K562 (cell line): ENCODE measurements at regions not wholly inside any gene's neighbourhood (a gene's known extent, or its start where the extent isn't known, plus 50 kb on each side); places are given as distances from the start of the nearest gene placed in this dataset.

Experiments
- PML ChIP-seq: IDR thresholded peaks from 2 replicates; pipeline ENCODE4 v1.6.1; 2012; ENCODE audit warnings: low read length, inconsistent platforms
- ZBTB17 ChIP-seq: fragments of 450-650 bp; formaldehyde crosslinking; IDR thresholded peaks from 2 replicates; pipeline ENCODE4 v1.4.0; 2020; ENCODE audit warnings: mild to moderate bottlenecking
- TF ChIP-seq, protein P1 (sequence below), 3 experiments: IDR thresholded peaks in 2 of 3; conservative IDR thresholded peaks in 1 of 3; 2 replicates each; pipeline ENCODE4 v1.5.1; 2011 to 2012; ENCODE audit warnings: low read length in 3 of 3, mild to moderate bottlenecking in 3 of 3, control low read depth in 2 of 3, improper control_type of control experiment in 1 of 3, inconsistent platforms in 1 of 3, low read depth in 1 of 3, mixed read lengths in 1 of 3, moderate library complexity in 1 of 3; ENCODE audit not compliant: insufficient read depth in 2 of 3
- TF ChIP-seq, protein P2 (sequence below): fragments of 250-450 bp; sonication (Bioruptor Pico); IDR thresholded peaks from 2 replicates; pipeline ENCODE4 v1.5.0; 2021; ENCODE audit warnings: mild to moderate bottlenecking, moderate library complexity

DNA sequence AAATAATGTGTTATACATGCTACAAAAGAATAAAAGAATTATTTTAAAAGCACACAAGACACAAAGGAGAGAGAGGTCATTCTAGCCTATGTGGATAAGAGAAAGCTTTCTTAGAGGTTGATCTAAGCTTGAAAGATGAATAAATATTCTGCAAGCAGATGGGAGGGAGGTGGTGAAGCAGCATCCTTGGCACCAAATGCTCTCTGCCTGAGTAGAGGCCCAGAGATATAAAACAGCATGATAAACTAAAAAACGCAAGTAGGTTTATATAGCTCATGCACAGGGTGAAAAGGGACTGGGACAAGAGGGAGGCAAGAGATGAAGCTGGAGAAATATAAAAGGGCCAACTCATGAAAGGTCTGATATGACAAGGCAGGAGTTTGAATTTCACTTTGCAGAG is 283.2 kb upstream of the POU5F2 start:
- TF ChIP-seq ZBTB17 (CRISPR knock-in tag) (no peak), PML (no peak)
- TF ChIP-seq, protein P1, sequence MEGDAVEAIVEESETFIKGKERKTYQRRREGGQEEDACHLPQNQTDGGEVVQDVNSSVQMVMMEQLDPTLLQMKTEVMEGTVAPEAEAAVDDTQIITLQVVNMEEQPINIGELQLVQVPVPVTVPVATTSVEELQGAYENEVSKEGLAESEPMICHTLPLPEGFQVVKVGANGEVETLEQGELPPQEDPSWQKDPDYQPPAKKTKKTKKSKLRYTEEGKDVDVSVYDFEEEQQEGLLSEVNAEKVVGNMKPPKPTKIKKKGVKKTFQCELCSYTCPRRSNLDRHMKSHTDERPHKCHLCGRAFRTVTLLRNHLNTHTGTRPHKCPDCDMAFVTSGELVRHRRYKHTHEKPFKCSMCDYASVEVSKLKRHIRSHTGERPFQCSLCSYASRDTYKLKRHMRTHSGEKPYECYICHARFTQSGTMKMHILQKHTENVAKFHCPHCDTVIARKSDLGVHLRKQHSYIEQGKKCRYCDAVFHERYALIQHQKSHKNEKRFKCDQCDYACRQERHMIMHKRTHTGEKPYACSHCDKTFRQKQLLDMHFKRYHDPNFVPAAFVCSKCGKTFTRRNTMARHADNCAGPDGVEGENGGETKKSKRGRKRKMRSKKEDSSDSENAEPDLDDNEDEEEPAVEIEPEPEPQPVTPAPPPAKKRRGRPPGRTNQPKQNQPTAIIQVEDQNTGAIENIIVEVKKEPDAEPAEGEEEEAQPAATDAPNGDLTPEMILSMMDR (IDR thresholded peaks at IDR 0.05 in 2 of 3, conservative IDR thresholded peaks at IDR 0.05 in 1 of 3; ENCODE audit: insufficient read depth in 2 of 3, low read depth in 1 of 3, low read length in 3 of 3) = no peak
- TF ChIP-seq, protein P2, sequence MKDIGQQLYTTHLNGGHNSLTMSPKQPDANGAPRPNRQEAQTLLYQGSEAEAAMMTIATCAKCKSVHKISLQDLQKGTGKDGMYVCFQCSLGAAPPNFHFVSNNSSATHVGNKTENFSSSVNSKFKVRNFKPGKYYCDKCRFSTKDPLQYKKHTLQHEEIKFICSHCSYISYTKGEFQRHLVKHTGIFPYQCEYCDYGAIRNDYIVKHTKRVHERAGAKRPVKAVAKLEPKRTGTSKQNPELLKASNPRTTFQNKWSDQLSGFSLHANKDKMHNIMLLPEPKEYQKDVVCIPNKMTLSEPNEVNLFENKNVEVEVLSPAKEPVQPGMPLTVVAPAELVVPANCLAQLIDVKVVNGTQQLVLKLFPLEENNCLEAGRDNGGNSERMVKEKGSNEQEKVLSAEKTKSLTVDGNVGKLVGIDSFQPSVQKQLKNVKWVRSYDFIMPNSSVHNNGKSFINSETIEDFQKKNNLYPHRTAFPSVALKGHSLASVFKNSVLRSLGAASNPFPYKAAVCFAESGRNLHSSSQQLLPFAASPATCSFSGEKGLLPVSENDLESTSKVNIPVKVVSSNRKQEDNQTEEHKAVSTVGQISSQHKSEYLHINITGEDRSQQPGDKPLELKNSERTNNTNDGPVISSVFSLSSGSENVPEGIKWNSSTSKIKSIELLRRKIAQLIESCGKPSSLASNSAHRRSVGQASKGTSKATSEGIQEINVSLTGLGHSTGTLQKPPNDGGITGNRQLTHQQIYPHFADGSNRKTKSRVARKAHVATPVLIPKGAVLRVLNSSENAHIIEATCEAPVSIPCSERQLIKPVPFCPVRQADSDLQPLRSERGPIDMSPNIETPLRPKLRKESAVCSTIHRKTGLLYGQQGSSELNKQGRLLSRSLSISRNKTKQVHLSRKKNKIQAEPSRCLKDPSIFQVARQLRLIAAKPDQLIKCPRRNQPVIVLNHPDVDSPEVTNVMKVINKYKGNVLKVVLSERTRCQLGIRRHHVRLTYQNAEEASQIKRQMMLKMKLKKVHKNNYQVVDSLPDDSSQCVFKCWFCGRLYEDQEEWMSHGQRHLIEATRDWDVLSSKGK = no peak
